BLaER1 treated with 17β-estradiol and CSF1 and Interleukin-3, amounts not matched to agents 10 nM and 100 nM (cell line): ENCODE measurements at regions not wholly inside any gene's neighbourhood (a gene's known extent, or its start where the extent isn't known, plus 50 kb on each side); places are given as distances from the start of the nearest gene placed in this dataset.

Source experiments
- H3K27ac ChIP-seq, 11 experiments: shearing (Covaris generic); formaldehyde crosslinking; 2 replicates each; pipeline ENCODE4 v1.8.1; 2022
- H3K27me3 ChIP-seq, 11 experiments: shearing (Covaris generic); formaldehyde crosslinking; 2 replicates each; pipeline ENCODE4 v1.8.1; 2022
- H3K36me3 ChIP-seq, 11 experiments: shearing (Covaris generic); formaldehyde crosslinking; 2 replicates each; pipeline ENCODE4 v1.8.1; 2022
- H3K4me1 ChIP-seq, 10 experiments: shearing (Covaris generic); formaldehyde crosslinking; 2 replicates each; pipeline ENCODE4 v1.8.1; 2022
- H3K4me2 ChIP-seq, 11 experiments: shearing (Covaris generic); formaldehyde crosslinking; 2 replicates each; pipeline ENCODE4 v1.8.1; 2022
- H3K4me3 ChIP-seq, 10 experiments: shearing (Covaris generic); formaldehyde crosslinking; 2 replicates each; pipeline ENCODE4 v1.8.1; 2022
- H3K9ac ChIP-seq, 11 experiments: shearing (Covaris generic); formaldehyde crosslinking; 2 replicates each; pipeline ENCODE4 v1.8.1; 2022
- H3K9me3 ChIP-seq, 11 experiments: shearing (Covaris generic); formaldehyde crosslinking; replicated peaks in 1 of 11; 2 replicates each; pipeline ENCODE4 v1.8.1; 2022
- H4K20me1 ChIP-seq, 11 experiments: shearing (Covaris generic); formaldehyde crosslinking; 2 replicates each; pipeline ENCODE4 v1.8.1; 2022
- Cebpa-rat ChIP-seq, 11 experiments: shearing (Covaris generic); IDR thresholded peaks; 2 replicates each; pipeline ENCODE4 v1.8.1; 2022

DNA sequence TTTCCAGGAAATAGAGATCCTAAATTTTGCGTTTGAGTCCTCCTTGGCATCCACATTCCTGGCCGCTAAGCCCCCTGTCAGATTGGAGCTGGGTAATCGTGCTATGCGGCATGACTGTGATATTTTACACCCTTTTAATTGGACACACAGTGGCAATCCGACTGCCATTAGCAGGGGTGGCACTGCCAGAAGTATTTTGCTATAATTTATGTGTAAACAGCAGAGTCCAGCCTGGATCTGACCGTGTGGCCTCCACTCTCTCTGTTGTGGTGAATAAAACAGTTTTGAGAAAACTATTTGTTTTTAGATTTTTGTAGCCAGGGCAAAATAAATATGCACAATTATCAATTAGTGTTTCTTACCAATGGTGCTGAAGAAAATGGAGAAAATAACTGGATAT is 281.0 kb upstream of the IRX2 start:
- no peak overlapping the region for H3K27ac ChIP-seq
- TF ChIP-seq Cebpa-rat (IDR thresholded peaks at IDR 0.05): no peak
- H3K9me3 ChIP-seq: 0 out of 22 replicates have a peak, but pooled peaks cover 0 to 12% (median 0%) of the 10 kb centered on the region in 11 experiments
- no peaks in the 10 kb centered on the region for H3K4me1 ChIP-seq
- no peak overlapping the region for H3K4me2 ChIP-seq
- no peak overlapping the region for H3K4me3 ChIP-seq
- H3K36me3 ChIP-seq: no peaks in the 10 kb centered on the region
- no peaks in the 10 kb centered on the region for H4K20me1 ChIP-seq
- H3K9ac ChIP-seq: no peak overlapping the region
- H3K27me3 ChIP-seq: no peaks in the 10 kb centered on the region

- Histone ChIP-seq H3K9me3 (0 out of 22 replicates have a peak, but pooled peaks cover 0 to 12% (median 0%) of the 10 kb centered on the region in 11 experiments), H3K4me1 (no peaks in the 10 kb centered on the region)
These were observed 280.4 kb upstream of the IRX2 start for GRCh38 chr5:3031733-3032378.

GRCh38 chr5:3030511-3031165 is 279.2 kb upstream of the IRX2 start:
- Histone ChIP-seq H3K27ac (no peak overlapping the region), H4K20me1 (no peaks in the 10 kb centered on the region), H3K9ac (no peak overlapping the region), H3K4me2 (no peak overlapping the region), H3K9me3 (0 out of 22 replicates have a peak, but pooled peaks cover 0 to 3% (median 0%) of the 10 kb centered on the region in 11 experiments), H3K27me3 (no peaks in the 10 kb centered on the region), H3K36me3 (no peaks in the 10 kb centered on the region), H3K4me1 (no peaks in the 10 kb centered on the region), H3K4me3 (no peak overlapping the region)
- no peak for TF ChIP-seq Cebpa-rat (IDR thresholded peaks at IDR 0.05)

More at GRCh38 chr5:3031733-3032378, 280.4 kb upstream of the IRX2 start:
- Histone ChIP-seq H3K9ac (no peak overlapping the region), H3K4me3 (no peak overlapping the region), H3K36me3 (no peaks in the 10 kb centered on the region), H4K20me1 (no peaks in the 10 kb centered on the region), H3K27me3 (no peaks in the 10 kb centered on the region), H3K4me2 (no peak overlapping the region), H3K27ac (no peak overlapping the region)
- TF ChIP-seq Cebpa-rat (IDR thresholded peaks at IDR 0.05): no peak

DNA sequence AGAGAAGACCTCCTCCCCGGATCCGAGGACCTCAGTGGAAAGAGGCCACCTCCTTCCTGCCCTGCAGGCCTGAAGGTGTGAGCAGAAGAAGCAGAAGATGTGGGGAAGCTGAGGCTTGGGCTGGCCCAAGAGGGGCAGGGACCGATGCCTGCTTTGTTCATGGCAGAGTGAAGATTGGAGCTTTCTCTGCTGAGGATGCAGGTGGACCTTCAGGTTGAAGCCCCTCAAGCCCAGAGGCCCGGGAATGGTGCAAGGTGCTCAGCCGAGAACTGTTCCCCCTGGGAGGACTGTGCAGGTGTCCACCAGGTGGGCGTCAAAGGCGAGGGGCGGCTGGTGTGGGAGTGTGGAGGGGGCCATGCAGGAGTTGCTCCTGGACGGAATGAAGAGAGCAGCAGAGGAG is 277.9 kb upstream of the IRX2 start:
- Histone ChIP-seq H3K36me3 (no peaks in the 10 kb centered on the region), H3K9ac (no peak overlapping the region), H3K4me1 (no peaks in the 10 kb centered on the region)

DNA sequence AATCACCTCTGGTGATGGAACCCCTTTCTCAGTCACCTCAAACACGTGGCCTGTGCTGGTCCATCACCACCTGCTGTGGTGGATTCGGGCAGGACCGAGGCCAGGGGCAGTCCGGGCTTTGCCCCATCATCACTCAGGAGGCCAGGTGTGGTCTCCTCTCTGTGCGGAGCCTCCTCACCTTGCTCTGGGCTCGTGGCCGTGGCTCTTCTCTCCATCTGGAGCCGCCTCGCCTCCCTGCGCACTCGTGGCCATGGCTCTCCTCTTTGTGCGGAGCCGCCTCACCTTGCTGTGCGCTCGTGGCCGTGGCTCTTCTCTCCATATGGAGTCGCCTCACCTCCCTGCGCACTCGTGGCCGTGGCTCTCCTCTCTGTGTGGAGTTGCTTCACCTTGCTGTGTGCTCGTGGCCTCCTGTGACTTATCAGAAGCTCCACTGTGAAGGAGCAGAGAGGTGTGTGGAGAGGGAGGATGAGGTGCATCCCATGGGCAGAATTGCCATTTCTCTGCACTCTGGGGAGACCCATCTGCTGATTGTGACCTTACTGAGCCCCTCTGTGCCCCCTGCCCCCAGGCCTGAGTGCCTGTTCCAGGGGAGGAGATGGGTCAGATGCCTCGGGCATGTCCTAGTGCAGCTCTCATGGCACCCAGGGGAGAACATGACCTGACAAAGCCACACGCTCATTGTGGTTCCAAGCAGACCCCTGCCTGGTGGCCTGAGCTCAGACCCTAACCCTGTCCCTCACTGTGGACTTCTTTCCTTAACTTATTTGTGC is 276.6 kb upstream of the IRX2 start:
- no peaks in the 10 kb centered on the region for H3K9me3 ChIP-seq
- H3K27me3 ChIP-seq: no peaks in the 10 kb centered on the region
- H3K4me1 ChIP-seq: no peaks in the 10 kb centered on the region
- no peak overlapping the region for H3K4me3 ChIP-seq
- no peak for TF ChIP-seq Cebpa-rat (IDR thresholded peaks at IDR 0.05)
- no peak overlapping the region for H3K9ac ChIP-seq
- no peaks in the 10 kb centered on the region for H4K20me1 ChIP-seq
- H3K4me2 ChIP-seq: no peak overlapping the region
- H3K36me3 ChIP-seq: no peaks in the 10 kb centered on the region
- no peak overlapping the region for H3K27ac ChIP-seq

More for the DNA sequence above, 277.9 kb upstream of the IRX2 start:
- no peak overlapping the region for H3K27ac ChIP-seq
- TF ChIP-seq Cebpa-rat (IDR thresholded peaks at IDR 0.05): no peak
- H4K20me1 ChIP-seq: no peaks in the 10 kb centered on the region
- H3K9me3 ChIP-seq: no peaks in the 10 kb centered on the region
- H3K27me3 ChIP-seq: no peaks in the 10 kb centered on the region
- H3K4me2 ChIP-seq: no peak overlapping the region
- no peak overlapping the region for H3K4me3 ChIP-seq

DNA sequence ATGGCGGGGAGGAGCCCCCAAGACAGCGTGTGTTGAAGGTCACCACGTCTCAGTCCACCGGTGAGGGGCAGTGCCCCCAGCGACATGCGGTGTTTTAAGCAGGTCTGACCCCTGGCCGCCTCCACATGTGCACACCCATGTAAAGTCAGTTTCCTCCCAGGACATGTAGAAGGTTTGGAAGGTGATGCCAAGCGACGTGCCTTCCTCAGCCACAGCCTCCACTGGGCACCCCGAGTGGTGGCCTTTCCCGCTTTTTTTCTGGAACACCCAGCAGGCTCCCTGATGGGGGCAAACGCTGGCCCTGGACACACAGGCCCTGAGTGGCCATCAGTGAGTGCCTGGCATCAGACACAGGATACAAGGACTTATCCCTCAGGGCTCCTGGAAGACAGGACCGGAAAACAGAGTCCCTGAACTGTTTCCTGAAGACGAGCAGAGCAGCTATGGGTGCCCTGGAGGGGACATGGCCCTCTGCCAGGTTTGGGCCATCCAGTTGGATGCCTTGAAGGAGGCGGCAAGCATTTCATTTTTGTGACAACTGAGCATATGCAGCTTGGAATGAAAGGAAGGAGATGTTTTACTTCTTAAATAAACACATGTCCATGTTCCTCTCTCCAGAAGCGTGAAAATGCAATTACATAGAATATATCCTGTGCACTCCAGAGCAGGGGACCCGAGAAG is 275.8 kb upstream of the IRX2 start:
- Histone ChIP-seq H3K27me3 (no peaks in the 10 kb centered on the region), H3K36me3 (no peaks in the 10 kb centered on the region), H3K9ac (no peak overlapping the region), H3K9me3 (no peaks in the 10 kb centered on the region), H3K27ac (no peak overlapping the region), H3K4me1 (no peaks in the 10 kb centered on the region), H3K4me3 (no peak overlapping the region), H3K4me2 (no peak overlapping the region), H4K20me1 (no peaks in the 10 kb centered on the region)
- TF ChIP-seq Cebpa-rat (IDR thresholded peaks at IDR 0.05): no peak

- TF ChIP-seq Cebpa-rat (IDR thresholded peaks at IDR 0.05): no peak
- H4K20me1 ChIP-seq: no peaks in the 10 kb centered on the region
- no peak overlapping the region for H3K9ac ChIP-seq
- no peak overlapping the region for H3K4me2 ChIP-seq
- no peaks in the 10 kb centered on the region for H3K4me1 ChIP-seq
- H3K4me3 ChIP-seq: no peak overlapping the region
- H3K36me3 ChIP-seq: no peaks in the 10 kb centered on the region
- H3K27me3 ChIP-seq: no peaks in the 10 kb centered on the region
- no peak overlapping the region for H3K27ac ChIP-seq
- H3K9me3 ChIP-seq: no peaks in the 10 kb centered on the region
These were observed 275.2 kb upstream of the IRX2 start for GRCh38 chr5:3026651-3027050.

DNA sequence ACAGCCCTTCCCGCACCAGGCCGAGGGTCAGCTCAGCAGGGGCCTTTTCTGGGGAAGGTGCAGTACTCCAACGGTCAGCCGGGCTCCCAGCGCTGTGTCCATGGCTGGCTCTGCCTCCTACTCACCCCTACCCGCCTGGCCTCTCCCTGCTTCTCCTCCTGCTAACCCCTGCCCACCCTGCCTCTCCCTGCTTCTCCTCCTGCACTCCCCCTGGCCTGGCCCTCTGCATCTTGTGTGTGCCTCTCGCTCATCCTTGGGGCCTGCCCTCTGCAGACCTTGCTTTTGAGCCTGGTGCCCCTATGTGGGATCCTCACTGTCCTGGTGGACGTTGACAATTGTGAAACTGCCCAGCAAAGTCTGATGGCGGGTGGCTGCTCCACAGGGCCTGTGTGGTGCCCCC is 274.6 kb upstream of the IRX2 start:
- H3K4me2 ChIP-seq: no peak overlapping the region
- H3K36me3 ChIP-seq: no peaks in the 10 kb centered on the region

DNA sequence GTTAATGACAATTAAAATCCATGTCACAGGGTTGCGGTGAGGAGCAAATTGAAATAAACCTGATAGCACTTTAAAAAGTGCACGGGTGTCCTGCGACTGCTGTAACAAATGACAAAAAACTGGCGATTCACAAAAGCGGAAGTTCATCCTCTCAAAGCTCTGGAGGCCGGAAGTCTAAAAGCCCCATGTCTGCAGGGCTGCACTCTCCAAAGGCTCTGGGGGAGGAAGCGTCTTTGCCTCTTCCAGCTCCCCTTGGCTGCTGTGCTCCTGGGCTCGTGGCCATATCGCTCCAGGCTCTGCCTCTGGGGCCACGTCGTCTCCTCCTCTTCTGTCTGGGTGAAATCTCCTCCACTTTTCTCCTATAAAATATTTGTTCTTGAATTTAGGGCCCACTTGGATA is 273.9 kb upstream of the IRX2 start:
- H3K27me3 ChIP-seq: no peaks in the 10 kb centered on the region
- no peak overlapping the region for H3K4me3 ChIP-seq
- H3K9ac ChIP-seq: no peak overlapping the region
- no peaks in the 10 kb centered on the region for H3K9me3 ChIP-seq
- no peaks in the 10 kb centered on the region for H3K36me3 ChIP-seq
- H3K27ac ChIP-seq: no peak overlapping the region
- no peak for TF ChIP-seq Cebpa-rat (IDR thresholded peaks at IDR 0.05)
- H4K20me1 ChIP-seq: no peaks in the 10 kb centered on the region
- no peaks in the 10 kb centered on the region for H3K4me1 ChIP-seq
- H3K4me2 ChIP-seq: no peak overlapping the region

More for the DNA sequence above, 274.6 kb upstream of the IRX2 start:
- H3K4me3 ChIP-seq: no peak overlapping the region
- TF ChIP-seq Cebpa-rat (IDR thresholded peaks at IDR 0.05): no peak
- H3K4me1 ChIP-seq: no peaks in the 10 kb centered on the region
- H4K20me1 ChIP-seq: no peaks in the 10 kb centered on the region
- no peak overlapping the region for H3K27ac ChIP-seq
- H3K9me3 ChIP-seq: no peaks in the 10 kb centered on the region
- H3K27me3 ChIP-seq: no peaks in the 10 kb centered on the region
- H3K9ac ChIP-seq: no peak overlapping the region
